ENCODE measurements at regions not wholly inside any gene's neighbourhood (a gene's known extent, or its start where the extent isn't known, plus 50 kb on each side); places are given as distances from the start of the nearest gene placed in this dataset.

- H3K4me3 Mint-ChIP-seq (ENCODE audit: unreplicated experiment), result no peak overlapping the region
- H3K9me3 Mint-ChIP-seq (ENCODE audit: low read depth), result no peaks in the 10 kb centered on the region
- H3K4me1 Mint-ChIP-seq (ENCODE audit: low read depth), result peaks cover 10% of the 10 kb centered on the region
- no peak for DNase-seq (ENCODE audit: low spot score)
- no peaks in the 10 kb centered on the region for H3K36me3 Mint-ChIP-seq (ENCODE audit: low read depth)
- TF ChIP-seq CTCF (IDR thresholded peaks at IDR 0.05), result no peak
- H3K27me3 Mint-ChIP-seq (ENCODE audit: low read depth), result peaks cover 13% of the 10 kb centered on the region
- no peak overlapping the region for H3K27ac Mint-ChIP-seq (ENCODE audit: unreplicated experiment)
Measured at GRCh38 chr4:108366716-108367115, 198.0 kb upstream of the LEF1 start.

GRCh38 chr4:108365551-108365950 is 196.8 kb upstream of the LEF1 start:
- Mint-ChIP-seq H3K36me3 (ENCODE audit: low read depth) (no peaks in the 10 kb centered on the region), H3K9me3 (ENCODE audit: low read depth) (no peaks in the 10 kb centered on the region), H3K27me3 (ENCODE audit: low read depth) (peaks cover 4% of the 10 kb centered on the region), H3K4me3 (ENCODE audit: unreplicated experiment) (no peak overlapping the region), H3K4me1 (ENCODE audit: low read depth) (peaks cover 21% of the 10 kb centered on the region), H3K27ac (ENCODE audit: unreplicated experiment) (no peak overlapping the region)
- no peak for DNase-seq (ENCODE audit: low spot score)
- no peak for TF ChIP-seq CTCF (IDR thresholded peaks at IDR 0.05)

GRCh38 chr4:108361886-108362285 is 193.2 kb upstream of the LEF1 start:
- no peaks in the 10 kb centered on the region for H3K36me3 Mint-ChIP-seq (ENCODE audit: low read depth)
- H3K4me3 Mint-ChIP-seq (ENCODE audit: unreplicated experiment), result no peak overlapping the region
- no peak for DNase-seq (ENCODE audit: low spot score)
- H3K4me1 Mint-ChIP-seq (ENCODE audit: low read depth), result peaks cover 24% of the 10 kb centered on the region
- TF ChIP-seq CTCF (IDR thresholded peaks at IDR 0.05), result no peak
- no peaks in the 10 kb centered on the region for H3K9me3 Mint-ChIP-seq (ENCODE audit: low read depth)
- peak overlapping the region; percentile 81 for H3K27ac Mint-ChIP-seq (ENCODE audit: unreplicated experiment)
- no peaks in the 10 kb centered on the region for H3K27me3 Mint-ChIP-seq (ENCODE audit: low read depth)

- Mint-ChIP-seq H3K4me1 (ENCODE audit: low read depth) (peaks cover 24% of the 10 kb centered on the region), H3K27ac (ENCODE audit: unreplicated experiment) (peak overlapping the region; percentile 81), H3K9me3 (ENCODE audit: low read depth) (no peaks in the 10 kb centered on the region), H3K27me3 (ENCODE audit: low read depth) (no peaks in the 10 kb centered on the region), H3K36me3 (ENCODE audit: low read depth) (no peaks in the 10 kb centered on the region), H3K4me3 (ENCODE audit: unreplicated experiment) (no peak overlapping the region)
- TF ChIP-seq CTCF (IDR thresholded peaks at IDR 0.05), result no peak
- DNase-seq (ENCODE audit: low spot score), result no peak
Measured at GRCh38 chr4:108361446-108361820, 192.7 kb upstream of the LEF1 start.

GRCh38 chr4:108360754-108361445 is 192.2 kb upstream of the LEF1 start:
- H3K27ac Mint-ChIP-seq (ENCODE audit: unreplicated experiment), result peak overlapping the region; percentile 81
- no peak for DNase-seq (ENCODE audit: low spot score)

More at GRCh38 chr4:108360754-108361445, 192.2 kb upstream of the LEF1 start:
- Mint-ChIP-seq H3K27me3 (ENCODE audit: low read depth) (no peaks in the 10 kb centered on the region), H3K36me3 (ENCODE audit: low read depth) (no peaks in the 10 kb centered on the region), H3K9me3 (ENCODE audit: low read depth) (no peaks in the 10 kb centered on the region), H3K4me1 (ENCODE audit: low read depth) (peaks cover 26% of the 10 kb centered on the region), H3K4me3 (ENCODE audit: unreplicated experiment) (peak overlapping the region; percentile 34)
- TF ChIP-seq CTCF (IDR thresholded peaks at IDR 0.05), result peak; percentile 7

Measured in chondrocyte (in vitro differentiated cells).